Mesothelial cell of epicardium (in vitro differentiated cells): ENCODE measurements at regions not wholly inside any gene's neighbourhood (a gene's known extent, or its start where the extent isn't known, plus 50 kb on each side); places are given as distances from the start of the nearest gene placed in this dataset.

Experiments
- DNase-seq, 2 experiments: peaks; one replicate each; pipeline ENCODE4 v3.0.0; 2021; ENCODE audit warnings: low spot score in 2 of 2; ENCODE audit not compliant: unreplicated experiment in 2 of 2
- H3K27ac Mint-ChIP-seq: 2 replicates; pipeline ENCODE4 v1.8.0; 2021; ENCODE audit warnings: mixed read lengths
- H3K27me3 Mint-ChIP-seq: 2 replicates; pipeline ENCODE4 v1.8.0; 2021; ENCODE audit warnings: low read depth, mixed read lengths
- H3K36me3 Mint-ChIP-seq: 2 replicates; pipeline ENCODE4 v1.8.0; 2021; ENCODE audit warnings: mixed read lengths
- H3K4me1 Mint-ChIP-seq: 2 replicates; pipeline ENCODE4 v1.8.0; 2021; ENCODE audit warnings: mixed read lengths
- H3K4me3 Mint-ChIP-seq: 2 replicates; pipeline ENCODE4 v1.8.0; 2021; ENCODE audit warnings: mild to moderate bottlenecking, moderate library complexity, mixed read lengths
- H3K9me3 Mint-ChIP-seq: 2 replicates; pipeline ENCODE4 v1.8.0; 2021; ENCODE audit warnings: mixed read lengths
- TF ChIP-seq, protein P1 (sequence below): fragments of 200-600 bp; sonication (generic); IDR thresholded peaks from one replicate; pipeline ENCODE4 v1.5.0; 2021; ENCODE audit warnings: antibody characterized with exemption; ENCODE audit not compliant: unreplicated experiment

DNA sequence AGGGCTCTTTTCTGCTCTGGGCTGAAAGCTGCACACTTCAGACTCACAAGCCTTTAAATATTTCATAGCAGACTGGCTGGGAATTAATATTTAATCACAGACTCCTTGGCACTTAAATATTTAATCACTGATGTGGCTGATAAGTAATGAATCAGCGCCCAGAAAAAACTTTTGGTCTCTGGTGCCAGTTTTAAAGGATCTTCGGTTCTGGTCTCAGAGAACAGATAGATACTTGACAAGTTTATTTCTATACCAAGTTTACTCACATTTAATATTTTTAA, 201.2 kb downstream of the MYCN start:
- Mint-ChIP-seq H3K4me3 (no peak overlapping the region), H3K9me3 (peaks cover under 1% of the 10 kb centered on the region), H3K36me3 (no peaks in the 10 kb centered on the region), H3K27ac (no peak overlapping the region), H3K27me3 (no peaks in the 10 kb centered on the region), H3K4me1 (peaks cover 9% of the 10 kb centered on the region)
- no peak for DNase-seq
- TF ChIP-seq, protein P1, sequence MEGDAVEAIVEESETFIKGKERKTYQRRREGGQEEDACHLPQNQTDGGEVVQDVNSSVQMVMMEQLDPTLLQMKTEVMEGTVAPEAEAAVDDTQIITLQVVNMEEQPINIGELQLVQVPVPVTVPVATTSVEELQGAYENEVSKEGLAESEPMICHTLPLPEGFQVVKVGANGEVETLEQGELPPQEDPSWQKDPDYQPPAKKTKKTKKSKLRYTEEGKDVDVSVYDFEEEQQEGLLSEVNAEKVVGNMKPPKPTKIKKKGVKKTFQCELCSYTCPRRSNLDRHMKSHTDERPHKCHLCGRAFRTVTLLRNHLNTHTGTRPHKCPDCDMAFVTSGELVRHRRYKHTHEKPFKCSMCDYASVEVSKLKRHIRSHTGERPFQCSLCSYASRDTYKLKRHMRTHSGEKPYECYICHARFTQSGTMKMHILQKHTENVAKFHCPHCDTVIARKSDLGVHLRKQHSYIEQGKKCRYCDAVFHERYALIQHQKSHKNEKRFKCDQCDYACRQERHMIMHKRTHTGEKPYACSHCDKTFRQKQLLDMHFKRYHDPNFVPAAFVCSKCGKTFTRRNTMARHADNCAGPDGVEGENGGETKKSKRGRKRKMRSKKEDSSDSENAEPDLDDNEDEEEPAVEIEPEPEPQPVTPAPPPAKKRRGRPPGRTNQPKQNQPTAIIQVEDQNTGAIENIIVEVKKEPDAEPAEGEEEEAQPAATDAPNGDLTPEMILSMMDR: no peak

DNA sequence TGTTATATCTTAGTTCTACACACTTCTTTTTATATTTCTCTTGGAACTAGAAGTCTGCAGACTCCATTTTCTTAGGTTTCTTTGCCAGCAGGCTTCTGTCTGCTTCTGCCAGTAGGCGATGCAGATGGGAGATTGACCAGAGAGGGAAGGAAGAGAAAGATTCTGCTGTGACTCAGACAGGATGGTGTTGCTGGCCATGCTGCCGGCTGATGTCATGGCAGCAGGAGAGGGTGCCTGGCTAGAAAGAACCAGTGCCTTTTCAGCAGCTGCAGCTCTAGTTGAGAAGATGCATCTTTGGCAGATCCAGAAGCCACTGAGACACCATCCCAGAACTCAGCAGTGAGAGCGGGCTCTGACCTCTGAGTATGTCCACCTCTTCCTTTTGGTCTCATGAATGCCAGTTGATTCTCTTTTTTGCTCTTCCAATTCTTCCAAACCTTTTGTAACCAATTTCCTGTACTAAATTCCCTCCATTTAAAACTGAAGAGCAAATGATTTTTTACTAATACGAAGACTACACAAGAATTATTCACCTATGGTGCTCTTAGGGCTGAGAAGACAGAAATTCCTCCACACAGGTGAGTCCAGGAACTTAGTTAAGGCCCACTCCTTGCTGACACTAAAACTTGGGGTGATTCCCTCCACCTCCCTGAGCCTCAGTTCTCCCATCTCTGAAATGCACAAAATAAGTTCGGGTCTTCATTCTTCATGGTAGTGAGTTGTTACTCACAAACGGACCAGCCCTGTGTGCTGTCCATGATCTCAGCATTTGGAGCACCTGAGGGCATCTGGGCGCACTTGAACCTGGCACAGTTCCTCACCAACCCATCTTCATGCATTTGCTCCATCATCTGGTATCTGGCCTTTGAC, 200.7 kb downstream of the MYCN start:
- H3K27ac Mint-ChIP-seq: no peak overlapping the region
- no peak for DNase-seq
- H3K27me3 Mint-ChIP-seq: no peaks in the 10 kb centered on the region
- peaks cover 9% of the 10 kb centered on the region for H3K4me1 Mint-ChIP-seq
- TF ChIP-seq, protein P1: no peak
- no peaks in the 10 kb centered on the region for H3K36me3 Mint-ChIP-seq
- no peak overlapping the region for H3K4me3 Mint-ChIP-seq
- H3K9me3 Mint-ChIP-seq: peaks cover 6% of the 10 kb centered on the region

DNA sequence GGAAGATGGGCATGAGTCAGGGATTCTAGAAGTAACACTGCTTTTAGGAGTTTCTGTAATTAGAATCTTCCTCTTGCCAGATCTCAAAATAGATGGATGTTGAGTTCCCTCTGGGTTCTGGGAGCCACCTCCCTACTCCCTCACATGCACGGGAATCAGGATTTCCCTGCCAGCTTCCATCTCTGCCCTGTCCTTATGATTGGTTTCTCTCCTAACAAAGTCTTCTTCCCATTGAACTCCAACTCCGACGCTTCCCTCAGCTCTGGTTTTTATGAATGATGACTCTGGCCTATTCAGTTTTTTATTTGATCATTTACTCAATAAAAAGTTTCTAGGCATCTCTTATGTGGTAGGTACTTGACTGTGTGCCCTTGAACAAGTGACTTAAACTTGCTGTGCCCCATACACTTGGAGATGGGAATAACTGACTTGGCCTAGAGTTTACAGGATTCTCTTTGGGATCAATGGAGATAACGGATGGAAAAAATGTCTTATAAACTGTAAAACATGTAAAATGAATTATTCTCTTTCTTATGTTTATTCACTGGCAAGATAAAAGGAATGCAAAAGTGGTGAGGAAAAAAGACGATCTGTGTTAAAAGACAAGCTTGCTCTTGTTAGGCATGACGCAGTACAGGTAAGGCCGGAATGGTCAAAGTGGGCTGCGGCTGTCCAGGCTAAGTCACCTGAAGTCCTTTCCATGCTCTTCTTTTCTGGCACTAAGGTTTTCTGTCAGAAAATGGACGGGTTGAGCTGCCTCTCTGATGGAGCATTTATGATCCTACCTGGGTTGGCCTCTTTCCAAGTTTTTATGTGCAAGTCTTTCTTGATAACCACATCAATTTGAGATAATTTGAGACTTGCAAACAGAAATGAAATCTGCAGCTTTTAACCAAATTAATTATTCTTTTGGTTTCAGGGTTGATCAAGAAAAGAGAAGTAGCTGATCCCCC, 199.6 kb downstream of the MYCN start:
- peaks cover 7% of the 10 kb centered on the region for H3K9me3 Mint-ChIP-seq
- no peaks in the 10 kb centered on the region for H3K36me3 Mint-ChIP-seq
- H3K27ac Mint-ChIP-seq: no peak overlapping the region
- no peaks in the 10 kb centered on the region for H3K27me3 Mint-ChIP-seq
- H3K4me1 Mint-ChIP-seq: peaks cover 9% of the 10 kb centered on the region
- no peak overlapping the region for H3K4me3 Mint-ChIP-seq
- TF ChIP-seq, protein P1: no peak
- no peak for DNase-seq

DNA sequence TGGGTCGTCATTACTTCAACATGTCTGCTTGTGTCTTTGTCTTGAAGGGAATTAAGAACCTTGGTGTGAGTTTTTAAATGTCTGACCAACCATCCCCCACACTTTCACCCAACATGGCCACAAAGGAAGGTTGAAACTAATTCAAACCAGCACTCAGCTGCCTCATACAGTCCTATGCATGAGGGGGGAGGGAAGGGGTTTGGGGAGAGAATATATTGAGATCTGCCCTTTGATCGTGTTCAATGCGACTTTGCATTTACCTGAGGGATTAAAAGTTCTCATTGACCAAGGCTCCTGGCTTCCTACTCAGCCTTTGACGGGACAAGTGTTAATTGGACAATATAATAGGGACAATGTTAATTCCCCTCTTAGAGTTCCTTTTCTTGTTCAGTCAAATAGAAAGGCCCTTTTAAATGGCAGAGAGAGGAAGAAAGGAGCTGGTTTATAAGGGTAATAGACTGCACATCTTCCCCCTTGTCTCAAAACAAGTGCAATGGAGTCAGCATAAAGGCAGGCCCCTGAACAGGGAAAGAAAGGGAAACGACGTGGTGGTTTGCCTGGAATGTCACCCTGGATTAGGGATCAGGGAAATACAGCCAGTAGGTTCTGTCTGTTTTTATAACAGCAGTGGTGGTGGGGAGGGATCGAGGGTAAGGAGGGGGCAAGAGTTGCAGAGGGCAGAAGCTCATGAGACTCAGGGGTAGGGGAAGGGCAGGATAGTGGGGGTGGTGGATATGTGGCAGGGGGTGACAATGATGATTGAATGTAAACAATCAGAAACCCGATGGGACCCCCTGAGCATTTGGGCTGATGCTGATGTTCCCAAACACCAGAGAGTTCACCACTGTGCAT, 198.7 kb downstream of the MYCN start:
- Mint-ChIP-seq H3K27me3 (no peaks in the 10 kb centered on the region), H3K9me3 (peaks cover 7% of the 10 kb centered on the region), H3K4me3 (no peak overlapping the region), H3K4me1 (peaks cover 9% of the 10 kb centered on the region), H3K27ac (no peak overlapping the region), H3K36me3 (no peaks in the 10 kb centered on the region)
- TF ChIP-seq, protein P1: no peak
- no peak for DNase-seq

DNA sequence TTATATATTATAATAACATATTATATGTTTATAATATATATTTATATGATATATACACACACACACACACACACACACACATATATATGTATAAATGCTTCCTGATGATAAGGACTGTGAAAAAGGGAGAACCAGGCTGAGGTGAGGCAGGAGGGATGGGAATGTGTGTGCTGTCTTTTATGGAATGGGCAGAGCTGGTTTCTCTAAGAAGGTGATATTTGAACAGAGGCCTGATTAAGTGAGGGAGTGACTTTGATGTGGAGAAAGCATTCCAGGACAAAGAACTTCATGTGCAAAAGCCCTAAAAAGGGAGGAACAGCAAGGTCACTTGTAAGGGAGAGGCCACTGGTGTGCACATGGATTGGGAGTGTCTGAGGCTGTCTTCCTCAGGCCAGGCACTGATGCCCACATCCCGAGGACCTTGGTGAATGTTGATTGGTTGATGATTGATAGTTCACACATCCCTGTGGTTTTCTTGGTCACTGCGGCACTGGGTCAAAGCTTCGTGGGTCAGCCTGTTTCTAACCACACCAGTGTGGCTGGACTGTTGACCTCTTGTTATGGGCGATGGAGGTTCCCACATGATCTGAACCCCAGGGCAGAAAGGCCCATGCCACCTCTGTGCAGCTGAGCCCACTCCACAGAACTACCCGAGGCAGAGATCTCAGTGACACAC, 196.9 kb downstream of the MYCN start:
- DNase-seq: no peak
- H3K4me1 Mint-ChIP-seq: peaks cover 9% of the 10 kb centered on the region
- H3K27me3 Mint-ChIP-seq: no peaks in the 10 kb centered on the region
- peaks cover 7% of the 10 kb centered on the region for H3K9me3 Mint-ChIP-seq
- no peak overlapping the region for H3K27ac Mint-ChIP-seq
- TF ChIP-seq, protein P1: no peak
- no peaks in the 10 kb centered on the region for H3K36me3 Mint-ChIP-seq
- no peak overlapping the region for H3K4me3 Mint-ChIP-seq
